HepG2 (cell line): ENCODE measurements at regions not wholly inside any gene's neighbourhood (a gene's known extent, or its start where the extent isn't known, plus 50 kb on each side); places are given as distances from the start of the nearest gene placed in this dataset.

Source experiments
- ATAC-seq: fragments of 200-7000 bp; cut with Tn5 transposase; 3 replicates; pipeline ENCODE4 v1.9.1; 2020; ENCODE audit warnings: mild to moderate bottlenecking, moderate library complexity
- BruUV-seq: library from RNA; stranded (reverse); fragments of 400-500 nt; replicated peaks from 2 replicates; lab custom pipeline; 2021; lab: Mats Ljungman, UMichigan
- CTCF ChIA-PET: fragments of 300-600 bp; formaldehyde crosslinking; extraction: SDS; loops from one replicate; lab custom pipeline; 2021; ENCODE audit warnings: low total read pairs, inconsistent platforms, low intra/inter-chr PET ratio; lab: Yijun Ruan, JAX
- POLR2A ChIA-PET: fragments of 350-600 bp; sonication (Branson Sonifier 250); formaldehyde crosslinking; loops from one replicate; lab custom pipeline; 2020; ENCODE audit warnings: antibody characterized with exemption, inconsistent platforms; lab: Yijun Ruan, JAX
- DNase-seq: peaks from one replicate; pipeline ENCODE4 v3.0.0-alpha.2; 2015; ENCODE audit warnings: low spot score
- FAIRE-seq: peaks from 3 replicates; lab custom pipeline; 2011; peaks lifted over from hg19 to GRCh38; lab: Jason Lieb, UNC
- H2AFZ ChIP-seq: one replicate; pipeline ENCODE4 v1.6.1; 2011; ENCODE audit warnings: low read length, inconsistent platforms
- H3K27ac ChIP-seq: fragments of 300-600 bp; 3 replicates; pipeline ENCODE4 v1.8.0; 2011; ENCODE audit warnings: mixed run types, mild to moderate bottlenecking, mixed read lengths, low read length, inconsistent platforms; ENCODE audit not compliant: insufficient read depth; ENCODE audit errors: extremely low read length
- H3K27me3 ChIP-seq, 2 experiments: fragments of 200-600 bp in 1 of 2; 2 replicates in 1 of 2; 3 replicates in 1 of 2; pipeline versions ENCODE4 v1.6.0 to v1.8.0; 2011; ENCODE audit warnings: low read length in 2 of 2, mild to moderate bottlenecking in 2 of 2, moderate library complexity in 2 of 2, inconsistent platforms in 1 of 2; ENCODE audit not compliant: insufficient read depth in 2 of 2, control insufficient read depth in 1 of 2
- H3K36me3 ChIP-seq, 2 experiments: fragments of 200-600 bp in 1 of 2; replicated peaks in 1 of 2; 2 replicates in 1 of 2; 3 replicates in 1 of 2; pipeline versions ENCODE4 v1.5.1 to v1.8.0; 2011; ENCODE audit warnings: low read length in 2 of 2, inconsistent platforms in 1 of 2; ENCODE audit not compliant: insufficient read depth in 2 of 2, control insufficient read depth in 1 of 2
- H3K4me1 ChIP-seq: 2 replicates; pipeline ENCODE4 v1.5.1; 2012; ENCODE audit warnings: low read length, inconsistent platforms; ENCODE audit not compliant: insufficient read depth
- H3K4me2 ChIP-seq: 2 replicates; pipeline ENCODE4 v1.6.0; 2011; ENCODE audit warnings: low read depth, low read length, inconsistent platforms
- H3K4me3 ChIP-seq, 3 experiments: fragments of 200-600 bp in 1 of 3; sonication (generic), shearing (Covaris generic) in 1 of 3; replicated peaks in 1 of 3; 2 replicates each; pipeline ENCODE4 v1.5.1; 2011 to 2016; ENCODE audit warnings: low read length in 3 of 3, inconsistent platforms in 2 of 3, low read depth in 2 of 3, mild to moderate bottlenecking in 2 of 3, control low read depth in 1 of 3, mixed read lengths in 1 of 3; ENCODE audit not compliant: insufficient read depth in 1 of 3
- H3K79me2 ChIP-seq: one replicate; pipeline ENCODE4 v1.6.1; 2011; ENCODE audit warnings: low read length, inconsistent platforms; ENCODE audit not compliant: insufficient read depth
- H3K9ac ChIP-seq: 2 replicates; pipeline ENCODE4 v1.6.0; 2011; ENCODE audit warnings: mild to moderate bottlenecking, low read depth, low read length, inconsistent platforms; ENCODE audit not compliant: insufficient read depth
- H3K9me3 ChIP-seq: 2 replicates; pipeline ENCODE4 v1.5.1; 2012; ENCODE audit warnings: mild to moderate bottlenecking, low read length
- H4K20me1 ChIP-seq: 2 replicates; pipeline ENCODE4 v1.6.0; 2011; ENCODE audit warnings: inconsistent platforms, mild to moderate bottlenecking, low read length, moderate library complexity; ENCODE audit not compliant: insufficient read depth
- FOSL2 ChIP-seq: sonication (generic); formaldehyde crosslinking; IDR thresholded peaks from 2 replicates; pipeline ENCODE4 v1.4.0; 2020; ENCODE audit warnings: missing genetic modification reagents
- MAFF ChIP-seq: IDR thresholded peaks from 2 replicates; pipeline ENCODE4 v1.6.1; 2011; ENCODE audit warnings: low read depth, low read length, improper control_type of control experiment
- MAFK ChIP-seq, 2 experiments: IDR thresholded peaks in 1 of 2; conservative IDR thresholded peaks in 1 of 2; 2 replicates each; pipeline ENCODE4 v1.6.1; 2011; ENCODE audit warnings: improper control_type of control experiment in 2 of 2, low read length in 2 of 2
- MXI1 ChIP-seq: IDR thresholded peaks from 3 replicates; pipeline ENCODE4 v1.6.1; 2012; ENCODE audit warnings: low read depth, low read length, inconsistent platforms, borderline replicate concordance
- NR2C2 ChIP-seq: sonication (generic); formaldehyde crosslinking; IDR thresholded peaks from 2 replicates; pipeline ENCODE4 v1.4.0; 2020; ENCODE audit warnings: missing genetic modification reagents, mild to moderate bottlenecking, moderate library complexity, borderline replicate concordance
- PCBP2 ChIP-seq: fragments of 200-400 bp; formaldehyde crosslinking; optimal IDR thresholded peaks from 2 replicates; pipeline ENCODE3; 2018; ENCODE audit warnings: low read length, low read depth; ENCODE audit not compliant: poor library complexity, severe bottlenecking
- POGZ ChIP-seq: sonication (generic); formaldehyde crosslinking; IDR thresholded peaks from 2 replicates; pipeline ENCODE4 v1.4.0; 2020; ENCODE audit warnings: mild to moderate bottlenecking, missing genetic modification reagents
- SP2 ChIP-seq: sonication (generic); formaldehyde crosslinking; IDR thresholded peaks from 2 replicates; pipeline ENCODE4 v1.5.1; 2020; ENCODE audit warnings: mild to moderate bottlenecking, missing genetic modification reagents
- ZFP36 ChIP-seq: fragments of 150-350 bp; IDR thresholded peaks from 2 replicates; pipeline ENCODE4 v1.6.1; 2018; ENCODE audit warnings: borderline replicate concordance, low read length, low read depth; ENCODE audit not compliant: partially characterized antibody
- ZNF580 ChIP-seq: IDR thresholded peaks from 2 replicates; pipeline ENCODE4 v1.6.1; 2016; ENCODE audit warnings: low read depth, borderline replicate concordance
- ZNF878 ChIP-seq: sonication (generic); formaldehyde crosslinking; IDR thresholded peaks from 2 replicates; pipeline ENCODE4 v1.8.1; 2023; ENCODE audit warnings: mild to moderate bottlenecking, missing genetic modification reagents, moderate library complexity
- ZZZ3 ChIP-seq: sonication (generic); formaldehyde crosslinking; IDR thresholded peaks from 2 replicates; pipeline ENCODE4 v1.4.0; 2020; ENCODE audit warnings: missing genetic modification reagents, mild to moderate bottlenecking, borderline replicate concordance
- WGBS: methylation state at CpG from one replicate; pipeline ENCODE4 v1.1.6; 2017; ENCODE audit warnings: low lambda C conversion rate; 5-methylcytosine and 5-hydroxymethylcytosine counted together
- in situ Hi-C: cut with HindIII; loops from 2 replicates; pipeline ENCODE4 v1.10.0; 2017; ENCODE audit warnings: low pct_unique_long_range_greater_than_20kb; ENCODE audit not compliant: extremely low pct_ligation_motif_present
- intact Hi-C: fragments of 100-400 bp; cut with micrococcal nuclease; formaldehyde crosslinking; loops from one replicate; pipeline ENCODE4 v1.10.0; 2022; ENCODE audit not compliant: unreplicated experiment

- BruUV-seq, result no TSS peak
- Histone ChIP-seq H3K27me3 (no peaks in the 10 kb centered on the region), H2AFZ (no peak overlapping the region), H3K4me1 (no peaks in the 10 kb centered on the region), H3K36me3 (no peaks in the 10 kb centered on the region), H3K79me2 (no peaks in the 10 kb centered on the region), H3K4me2 (no peak overlapping the region), H3K4me3 (no peak overlapping the region), H3K9me3 (peaks cover 21% of the 10 kb centered on the region), H3K27ac (no peak overlapping the region), H3K9ac (no peak overlapping the region), H4K20me1 (no peaks in the 10 kb centered on the region)
- 0% methylated on average over 1 of the region's 1 CpG for WGBS
- ATAC-seq (no peak), FAIRE-seq (no peak), DNase-seq (no peak)
- POLR2A ChIA-PET, result no interaction called here
- intact Hi-C loops, result no loop called here
- TF ChIP-seq ZZZ3 (CRISPR knock-in tag) (no peak), POGZ (CRISPR knock-in tag) (no peak), ZNF580 (no peak), NR2C2 (CRISPR knock-in tag) (no peak), ZNF878 (CRISPR knock-in tag) (no peak), MXI1 (no peak)
- in situ Hi-C loops, result no loop called here
- CTCF ChIA-PET, result no interaction called here
Observed at GRCh38 chr18:56273541-56274219, 364.7 kb downstream of the TXNL1 start.

- CTCF ChIA-PET, result no interaction called here
- H3K9me3 ChIP-seq, result peaks cover 50% of the 10 kb centered on the region
- 84% methylated on average over 1 of the region's 1 CpG for WGBS
- TF ChIP-seq MAFF (peak; percentile 87), PCBP2 (peak; percentile 79), ZFP36 (no peak), SP2 (CRISPR knock-in tag) (no peak), FOSL2 (CRISPR knock-in tag) (no peak), MAFK (conservative IDR thresholded peaks at IDR 0.05 in 1 of 2, IDR thresholded peaks at IDR 0.05 in 1 of 2; ENCODE audit: low read length in 2 of 2) (peak; percentile 84 to 92)
- H3K9ac ChIP-seq, result no peak overlapping the region
- H3K27me3 ChIP-seq, result no peaks in the 10 kb centered on the region
- intact Hi-C loops, result no loop called here
- H4K20me1 ChIP-seq, result no peaks in the 10 kb centered on the region
- FAIRE-seq, result no peak
- BruUV-seq, result no TSS peak
- no peaks in the 10 kb centered on the region for H3K79me2 ChIP-seq
- POLR2A ChIA-PET, result no interaction called here
- H3K4me1 ChIP-seq, result no peaks in the 10 kb centered on the region
- no peak overlapping the region for H3K4me3 ChIP-seq
- no peaks in the 10 kb centered on the region for H3K36me3 ChIP-seq
- in situ Hi-C loops, result no loop called here
- no peak for ATAC-seq
- H3K27ac ChIP-seq, result no peak overlapping the region
- DNase-seq, result no peak
- no peak overlapping the region for H3K4me2 ChIP-seq
- H2AFZ ChIP-seq, result no peak overlapping the region
Observed at GRCh38 chr18:56270671-56271250, 367.6 kb downstream of the TXNL1 start.
